Spleen (tissue), 7 donors: ENCODE measurements at regions not wholly inside any gene's neighbourhood (a gene's known extent, or its start where the extent isn't known, plus 50 kb on each side); places are given as distances from the start of the nearest gene placed in this dataset.

Source experiments
- CTCF ChIP-seq, 11 experiments: fragments of 200-600 bp in 7 of 11; fragments of 450-650 bp in 4 of 11; sonication (generic) in 4 of 11; IDR thresholded peaks in 8 of 11; conservative IDR thresholded peaks in 3 of 11; 1 replicate in 7 of 11; 2 replicates in 4 of 11; pipeline versions ENCODE4 v1.4.0 to v1.8.0; 2016 to 2021; ENCODE audit warnings: antibody characterized with exemption in 11 of 11, inconsistent platforms in 4 of 11, mild to moderate bottlenecking in 1 of 11
- POLR2A ChIP-seq, 3 donors: fragments of 450-650 bp; IDR thresholded peaks; one replicate each; pipeline ENCODE4 v1.5.1; 2017; ENCODE audit warnings: antibody characterized with exemption in 3 of 3, mild to moderate bottlenecking in 1 of 3
- donor health status: DM: no; HTN: no; CAD: no; lungs with moderate emphysema.
- donor health status: DM: no; HTN: no; CAD: no.
- donor health status: DM: no; HTN: no; CAD: no.

GRCh38 chrX:83588409-83588808, 80.3 kb downstream of the POU3F4 start:
- TF ChIP-seq CTCF (IDR thresholded peaks at IDR 0.05 in 8 of 11, conservative IDR thresholded peaks at IDR 0.05 in 3 of 11) = no peak
- TF ChIP-seq POLR2A (IDR thresholded peaks at IDR 0.05) = no peak
